LNCAP (cell line): ENCODE measurements at regions not wholly inside any gene's neighbourhood (a gene's known extent, or its start where the extent isn't known, plus 50 kb on each side); places are given as distances from the start of the nearest gene placed in this dataset.
A peak's percentile ranks its signal among the peaks of the same experiment; 100 is the strongest.

ENCODE experiments used
- CTCF ChIP-seq: fragments of 450-650 bp; IDR thresholded peaks from 2 replicates; pipeline ENCODE4 v1.5.1; 2017; ENCODE audit warnings: mild to moderate bottlenecking

DNA sequence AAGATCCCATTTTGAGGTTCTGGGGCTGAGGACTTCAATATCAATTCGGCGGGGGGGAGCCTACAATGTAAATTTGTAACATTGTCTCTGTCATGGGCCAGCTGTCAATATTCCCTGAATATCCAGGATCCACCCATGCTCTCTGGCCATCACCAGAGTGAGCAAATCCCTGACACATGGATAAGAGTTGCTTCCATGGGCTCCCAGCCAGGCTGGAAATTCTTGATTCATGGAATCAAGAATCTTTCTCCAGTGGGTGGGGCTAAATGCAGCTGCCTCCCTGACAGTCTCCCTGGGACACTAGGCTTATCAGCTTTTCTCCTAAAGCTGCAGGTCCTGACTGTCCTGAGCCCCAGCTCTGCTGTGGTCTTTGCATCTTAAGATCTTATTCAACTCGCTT lies 86.9 kb upstream of the IGLL5 start:
- no peak for TF ChIP-seq CTCF

DNA sequence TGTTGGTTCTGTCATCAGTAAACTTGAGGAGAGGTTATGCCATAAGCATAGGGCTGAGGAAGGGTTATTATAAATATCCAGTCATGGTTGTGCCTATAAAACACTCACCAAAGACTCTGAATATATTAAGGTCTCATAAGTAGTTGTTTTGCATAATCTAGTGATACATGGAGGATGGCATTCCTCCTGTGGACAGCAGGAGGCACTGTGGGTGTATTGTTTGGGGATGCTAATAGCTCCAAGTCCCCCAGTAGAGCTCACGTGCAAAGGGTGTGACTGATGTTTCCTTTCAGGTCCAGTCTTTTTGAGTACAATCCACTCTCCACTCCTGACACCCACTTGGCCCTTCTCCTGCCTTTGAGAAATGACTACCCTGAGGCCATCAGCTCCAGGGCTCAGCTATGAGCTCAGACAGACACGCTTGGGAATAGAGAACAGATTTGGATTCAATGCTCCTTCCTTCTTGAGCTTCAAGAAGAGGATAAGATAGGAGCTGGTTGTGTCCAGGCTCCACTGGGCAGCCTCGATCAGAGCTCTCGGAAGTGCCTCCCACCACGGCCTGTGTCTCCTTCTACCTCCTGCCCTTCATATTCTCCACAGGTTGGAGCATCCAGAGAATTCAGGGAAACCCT lies 85.2 kb upstream of the IGLL5 start:
- peak; percentile 68; the same call in 1 of the 2 replicates for TF ChIP-seq CTCF

- no peak for TF ChIP-seq CTCF
Measured at GRCh38 chr22:22803285-22803853, 84.2 kb upstream of the IGLL5 start.

GRCh38 chr22:22810018-22810427 lies 77.6 kb upstream of the IGLL5 start:
- TF ChIP-seq CTCF: peak; percentile 79

DNA sequence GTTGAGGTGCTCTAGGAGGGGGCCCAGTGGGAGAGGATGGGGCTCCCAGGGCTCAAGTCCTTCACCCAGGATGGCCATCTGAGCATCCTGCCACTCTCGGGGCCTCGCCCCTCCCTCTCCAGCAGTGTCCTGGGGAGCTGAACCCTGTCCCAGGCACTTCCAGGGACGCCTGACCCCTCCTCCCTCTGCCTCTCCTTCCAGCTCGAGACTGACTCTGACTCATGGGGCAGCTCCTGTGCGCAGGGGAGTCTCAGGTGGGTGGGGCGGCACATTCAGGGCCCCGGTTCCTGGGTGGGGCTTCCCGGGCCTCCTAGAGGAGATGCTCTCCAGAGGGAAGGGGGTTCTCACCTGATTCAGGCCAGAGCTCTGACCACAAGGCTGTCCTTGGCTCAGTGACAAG lies 77.1 kb upstream of the IGLL5 start:
- TF ChIP-seq CTCF: no peak

GRCh38 chr22:22811016-22812009 lies 76.3 kb upstream of the IGLL5 start:
- no peak for TF ChIP-seq CTCF

- TF ChIP-seq CTCF: no peak
Measured at GRCh38 chr22:22812031-22812905, 75.3 kb upstream of the IGLL5 start.
